ENCODE measurements at regions not wholly inside any gene's neighbourhood (a gene's known extent, or its start where the extent isn't known, plus 50 kb on each side); places are given as distances from the start of the nearest gene placed in this dataset.
"Not testable (repeated sequence)": the region's sequence is repeated elsewhere in the genome, so short reads cannot be mapped to it uniquely, and the experiment has no call there.

DNA sequence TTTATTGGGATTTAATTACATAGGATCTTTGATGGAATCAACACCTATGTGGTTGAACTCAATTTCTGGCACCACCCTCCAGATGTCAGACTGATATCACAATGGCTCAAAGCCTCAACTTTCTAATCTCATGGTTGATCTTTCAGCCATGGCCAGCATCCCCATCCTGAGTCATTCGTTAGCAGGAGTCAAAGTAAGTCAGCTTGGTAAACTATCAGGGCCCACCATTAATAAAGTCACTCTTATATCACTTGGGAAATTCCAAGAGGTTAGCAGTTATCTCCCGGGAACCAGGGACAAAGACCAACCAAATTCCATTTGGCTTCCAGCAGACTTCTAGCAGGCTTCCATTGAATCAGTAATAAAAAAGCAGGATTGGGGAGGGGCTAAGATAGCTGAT is 50.7 kb upstream of the TNFSF4 start:
- Mint-ChIP-seq H3K27ac (no peak overlapping the region), H3K4me3 (no peak overlapping the region), H3K4me1 (ENCODE audit: low read depth) (no peaks in the 10 kb centered on the region), H3K36me3 (ENCODE audit: low read depth) (no peaks in the 10 kb centered on the region), H3K9me3 (peaks cover 16% of the 10 kb centered on the region), H3K27me3 (ENCODE audit: insufficient read depth) (no peaks in the 10 kb centered on the region)
- DNase-seq (ENCODE audit: low spot score) = no peak
- intact Hi-C loops (cut with micrococcal nuclease) = loop anchor here (5.0 kb wide), 1 partner anchor 149 kb away; no protein-coding TSS in a partner anchor

DNA sequence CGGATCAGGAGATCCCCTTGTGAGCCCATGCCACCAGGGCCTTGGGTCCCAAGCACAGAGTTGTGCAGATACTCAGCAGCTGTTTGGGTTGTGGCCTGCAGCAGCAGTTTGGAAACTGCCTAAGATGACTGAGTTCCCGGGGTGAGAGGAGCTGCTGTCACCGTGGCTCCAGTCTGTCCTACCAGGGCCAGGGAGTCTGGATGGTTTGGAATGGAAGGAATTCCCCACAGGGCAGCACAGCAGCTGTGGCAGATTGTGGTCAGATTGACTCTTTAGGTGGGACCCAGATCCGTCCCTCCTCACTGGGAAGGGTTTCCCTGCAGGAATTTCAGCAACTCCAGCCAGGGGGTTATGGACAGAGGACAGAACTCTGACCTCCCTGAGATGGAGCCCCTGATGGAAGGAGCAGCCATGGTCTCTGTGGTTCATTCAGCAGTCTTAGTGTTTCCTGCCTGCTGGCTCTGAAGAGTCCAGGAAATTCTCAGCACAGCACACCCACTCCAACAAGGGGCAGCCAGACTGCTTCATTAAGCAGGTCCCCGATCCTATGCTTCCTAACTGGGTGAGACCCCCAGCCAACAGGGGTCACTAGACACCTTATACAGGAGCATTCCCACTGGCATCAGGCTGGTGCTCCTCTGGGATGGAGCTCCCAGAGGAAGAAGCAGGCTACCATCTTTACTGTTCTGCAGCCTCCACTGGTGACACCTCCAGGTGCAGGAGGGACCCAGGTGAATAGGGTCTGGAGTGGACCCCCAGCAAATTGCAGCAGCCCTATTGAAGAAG is 51.5 kb upstream of the TNFSF4 start:
- intact Hi-C loops (cut with micrococcal nuclease) = loop anchor here (5.0 kb wide), 1 partner anchor 149 kb away; no protein-coding TSS in a partner anchor
- H3K27me3 Mint-ChIP-seq (ENCODE audit: insufficient read depth) = no peaks in the 10 kb centered on the region
- H3K36me3 Mint-ChIP-seq (ENCODE audit: low read depth) = no peaks in the 10 kb centered on the region
- no peaks in the 10 kb centered on the region for H3K4me1 Mint-ChIP-seq (ENCODE audit: low read depth)
- no peak for DNase-seq (ENCODE audit: low spot score)
- H3K9me3 Mint-ChIP-seq = peaks cover 16% of the 10 kb centered on the region
- no peak overlapping the region for H3K27ac Mint-ChIP-seq
- H3K4me3 Mint-ChIP-seq = no peak overlapping the region

DNA sequence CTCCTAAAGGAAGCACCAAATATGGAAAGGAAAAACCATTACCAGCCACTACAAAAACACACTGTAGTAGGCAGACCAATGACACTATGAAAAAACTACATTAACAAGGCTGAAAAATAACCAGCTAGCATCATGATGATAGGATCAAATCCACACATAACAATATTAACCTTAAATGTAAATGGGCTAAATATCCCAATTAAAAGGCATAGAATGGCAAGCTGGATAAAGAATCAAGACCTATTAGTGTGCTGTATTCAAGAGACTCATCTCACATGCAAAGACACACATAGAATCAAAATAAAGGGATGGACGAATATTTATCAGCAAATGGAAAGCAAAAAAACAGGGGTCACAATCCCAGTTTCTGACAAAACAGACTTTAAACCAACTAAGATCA is 53.2 kb upstream of the TNFSF4 start:
- H3K27me3 Mint-ChIP-seq (ENCODE audit: insufficient read depth); DNase-seq (ENCODE audit: low spot score); H3K4me3 Mint-ChIP-seq: not testable (repeated sequence)

DNA sequence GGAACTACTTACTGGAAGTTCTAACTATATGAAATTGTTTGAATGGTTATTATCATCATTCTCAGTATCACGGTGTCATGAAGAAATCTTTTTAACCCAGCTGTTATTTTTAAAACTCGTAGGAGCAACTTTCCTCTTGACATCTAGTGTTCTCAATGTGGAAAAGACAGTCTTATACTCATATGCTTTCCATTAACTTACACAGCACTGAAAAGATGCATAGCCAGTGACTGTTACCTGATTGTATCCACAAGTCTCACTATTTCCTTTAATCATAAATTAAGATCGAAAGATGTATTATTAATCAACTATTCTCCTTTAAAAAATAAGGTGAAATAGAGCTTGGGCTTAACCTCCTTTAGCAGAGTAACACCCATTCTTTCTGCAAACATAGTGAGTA is 59.7 kb upstream of the TNFSF4 start:
- intact Hi-C loops (cut with micrococcal nuclease) = no loop called here
- H3K36me3 Mint-ChIP-seq (ENCODE audit: low read depth) = no peaks in the 10 kb centered on the region
- H3K4me1 Mint-ChIP-seq (ENCODE audit: low read depth) = no peaks in the 10 kb centered on the region
- H3K4me3 Mint-ChIP-seq = no peak overlapping the region
- H3K9me3 Mint-ChIP-seq = no peaks in the 10 kb centered on the region
- DNase-seq (ENCODE audit: low spot score) = no peak
- no peak overlapping the region for H3K27ac Mint-ChIP-seq
- peaks cover 3% of the 10 kb centered on the region for H3K27me3 Mint-ChIP-seq (ENCODE audit: insufficient read depth)

More for the DNA sequence above, 53.2 kb upstream of the TNFSF4 start:
- peaks cover 16% of the 10 kb centered on the region for H3K9me3 Mint-ChIP-seq
- intact Hi-C loops (cut with micrococcal nuclease); H3K36me3 Mint-ChIP-seq (ENCODE audit: low read depth); H3K4me1 Mint-ChIP-seq (ENCODE audit: low read depth); H3K27ac Mint-ChIP-seq: not testable (repeated sequence)

DNA sequence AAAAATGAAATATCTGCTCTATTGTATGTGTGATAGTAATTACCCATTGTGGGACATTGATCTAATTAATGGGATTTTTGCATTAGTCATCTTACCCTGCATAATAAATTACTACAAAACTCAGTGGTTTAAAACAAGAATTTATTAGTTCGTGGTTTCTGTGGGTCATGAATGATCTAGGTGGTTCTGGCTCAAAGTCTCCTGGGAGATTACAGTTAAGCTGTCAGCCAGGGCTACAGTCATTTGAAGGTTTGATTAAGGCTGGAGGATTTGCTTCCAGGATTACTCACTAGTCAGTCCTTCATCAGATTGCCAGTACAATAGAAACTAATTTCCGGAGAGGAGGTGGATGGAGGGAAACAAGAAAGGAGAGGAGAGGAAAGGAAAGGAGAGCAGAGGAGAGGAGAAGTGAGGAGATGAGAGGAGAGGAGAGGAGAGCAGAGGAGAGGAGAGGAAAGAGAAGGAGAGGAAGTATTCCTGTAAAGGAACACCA is 60.4 kb upstream of the TNFSF4 start:
- DNase-seq (ENCODE audit: low spot score) = no peak
- H3K4me3 Mint-ChIP-seq = no peak overlapping the region
- intact Hi-C loops (cut with micrococcal nuclease) = no loop called here
- H3K27me3 Mint-ChIP-seq (ENCODE audit: insufficient read depth) = peaks cover 3% of the 10 kb centered on the region
- no peak overlapping the region for H3K27ac Mint-ChIP-seq
- H3K36me3 Mint-ChIP-seq (ENCODE audit: low read depth) = no peaks in the 10 kb centered on the region
- H3K9me3 Mint-ChIP-seq = no peaks in the 10 kb centered on the region
- H3K4me1 Mint-ChIP-seq (ENCODE audit: low read depth) = no peaks in the 10 kb centered on the region

DNA sequence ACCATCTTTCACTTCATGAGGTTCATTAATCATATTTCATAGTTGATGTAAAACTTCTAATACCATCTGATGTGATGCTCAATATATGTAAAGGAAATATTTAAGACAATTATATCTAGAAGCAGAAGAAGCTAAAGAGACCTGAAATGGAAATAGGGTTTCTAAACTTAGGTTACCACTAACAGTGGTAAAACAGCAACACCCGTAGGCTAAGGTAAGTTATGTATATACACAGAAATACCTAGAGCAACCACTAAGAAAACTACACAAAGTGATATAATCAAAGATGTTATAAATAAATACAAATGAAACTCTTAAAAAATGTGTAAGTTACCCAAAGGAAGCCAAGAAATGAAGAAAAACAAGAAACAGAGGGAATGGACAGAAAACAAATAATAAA is 61.1 kb upstream of the TNFSF4 start:
- no peak for DNase-seq (ENCODE audit: low spot score)
- Mint-ChIP-seq H3K4me3 (no peak overlapping the region), H3K27me3 (ENCODE audit: insufficient read depth) (peaks cover 3% of the 10 kb centered on the region), H3K27ac (no peak overlapping the region), H3K36me3 (ENCODE audit: low read depth) (no peaks in the 10 kb centered on the region), H3K9me3 (no peaks in the 10 kb centered on the region), H3K4me1 (ENCODE audit: low read depth) (no peaks in the 10 kb centered on the region)
- intact Hi-C loops (cut with micrococcal nuclease) = no loop called here

DNA sequence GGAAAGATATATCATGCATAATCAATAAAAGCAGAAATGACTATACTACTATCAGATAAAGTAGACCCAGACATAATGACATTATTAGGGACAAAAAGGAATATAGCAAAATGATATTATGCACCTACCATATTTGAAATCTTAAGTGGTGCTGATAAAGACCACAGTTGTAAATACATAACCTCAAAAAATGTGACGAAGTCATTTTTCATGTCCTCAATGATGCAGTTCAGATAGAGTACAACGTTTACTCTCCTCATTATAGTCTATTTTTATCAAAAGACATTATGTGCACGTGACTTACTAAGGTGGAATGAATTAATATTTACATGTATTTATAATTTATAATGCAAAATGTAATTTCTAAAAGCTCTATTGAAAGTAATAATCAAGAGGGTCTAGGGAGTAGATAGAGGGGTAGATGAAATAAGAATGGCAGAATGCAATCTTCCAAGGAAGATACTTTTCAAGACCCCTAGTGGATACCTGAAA is 61.7 kb upstream of the TNFSF4 start:
- intact Hi-C loops (cut with micrococcal nuclease) = no loop called here
- Mint-ChIP-seq H3K27ac (no peak overlapping the region), H3K9me3 (no peaks in the 10 kb centered on the region), H3K4me1 (ENCODE audit: low read depth) (no peaks in the 10 kb centered on the region), H3K36me3 (ENCODE audit: low read depth) (no peaks in the 10 kb centered on the region), H3K27me3 (ENCODE audit: insufficient read depth) (peaks cover 3% of the 10 kb centered on the region), H3K4me3 (no peak overlapping the region)
- no peak for DNase-seq (ENCODE audit: low spot score)

DNA sequence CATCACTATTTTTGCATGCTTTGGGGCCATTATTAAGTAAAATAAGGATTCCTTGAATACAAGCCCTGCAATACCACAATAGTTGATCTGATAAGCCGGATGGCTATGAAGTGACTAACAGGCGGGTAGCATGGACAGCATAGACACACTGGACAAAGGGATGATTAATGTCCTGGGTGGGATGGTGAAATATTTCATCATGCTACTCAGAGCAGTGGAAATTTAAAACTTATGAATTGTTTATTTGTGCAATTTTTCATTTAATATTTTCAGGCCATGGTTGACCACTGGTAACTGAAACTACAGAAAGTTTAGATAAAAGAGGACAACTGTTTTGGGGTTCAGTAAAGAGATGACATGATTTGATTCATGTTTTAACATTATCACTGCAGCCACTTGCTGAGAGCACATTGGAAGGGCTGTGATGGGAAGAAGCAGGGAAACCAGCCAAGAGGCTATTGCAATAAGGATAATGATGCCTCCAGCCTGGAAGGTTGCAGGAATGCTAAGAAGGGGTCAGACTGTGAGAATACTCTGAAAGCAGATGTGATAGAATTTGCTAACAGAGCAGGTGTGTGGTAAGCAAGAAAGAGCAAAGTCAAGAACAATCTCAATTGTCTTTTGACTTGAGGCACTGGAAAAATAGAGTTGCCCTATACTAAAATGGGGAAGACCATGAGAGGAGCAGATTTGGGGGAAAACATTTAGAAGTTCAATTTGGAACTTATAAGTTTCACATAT is 62.5 kb upstream of the TNFSF4 start:
- intact Hi-C loops (cut with micrococcal nuclease) = no loop called here
- no peak overlapping the region for H3K27ac Mint-ChIP-seq
- no peaks in the 10 kb centered on the region for H3K9me3 Mint-ChIP-seq
- no peaks in the 10 kb centered on the region for H3K36me3 Mint-ChIP-seq (ENCODE audit: low read depth)
- no peak overlapping the region for H3K4me3 Mint-ChIP-seq
- H3K27me3 Mint-ChIP-seq (ENCODE audit: insufficient read depth) = peaks cover 3% of the 10 kb centered on the region
- H3K4me1 Mint-ChIP-seq (ENCODE audit: low read depth) = no peaks in the 10 kb centered on the region
- DNase-seq (ENCODE audit: low spot score) = no peak

DNA sequence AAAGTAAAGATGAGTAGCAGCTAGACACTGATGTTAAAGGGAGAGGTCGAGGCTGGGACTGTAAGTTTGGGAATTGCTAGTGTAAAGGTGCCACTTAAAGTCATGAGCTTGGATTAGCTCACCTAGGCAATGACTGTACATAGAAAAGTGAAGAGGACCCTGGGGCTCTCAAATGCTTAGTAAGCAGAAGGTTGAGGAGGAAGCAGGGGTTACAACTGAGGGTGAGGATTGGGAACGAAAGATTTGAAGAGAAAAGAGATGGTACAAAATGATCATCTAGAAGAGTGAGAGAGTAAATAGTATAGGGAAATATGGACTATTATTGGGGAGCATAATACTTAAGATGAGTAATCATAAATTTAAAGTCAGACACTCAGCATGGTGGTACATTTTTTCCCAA is 63.1 kb upstream of the TNFSF4 start:
- H3K36me3 Mint-ChIP-seq (ENCODE audit: low read depth) = no peaks in the 10 kb centered on the region

DNA sequence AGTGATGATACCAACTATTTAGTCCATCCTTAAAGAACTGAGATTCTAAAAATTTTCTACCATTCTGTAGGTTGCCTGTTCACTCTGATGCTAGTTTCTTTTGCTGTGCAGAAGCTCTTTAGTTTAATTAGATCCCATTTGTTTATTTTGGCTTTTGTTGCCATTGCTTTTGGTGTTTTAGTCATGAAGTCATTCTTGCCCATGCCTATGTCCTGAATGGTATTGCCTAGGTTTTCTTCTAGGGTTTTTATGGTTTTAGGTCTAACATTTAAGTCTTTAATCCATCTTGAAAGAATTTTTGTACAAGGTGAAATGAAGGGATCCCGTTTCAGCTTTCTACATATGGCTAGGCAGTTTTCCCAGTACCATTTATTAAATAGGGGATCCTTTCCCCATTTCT is 63.9 kb upstream of the TNFSF4 start:
- H3K36me3 Mint-ChIP-seq (ENCODE audit: low read depth); H3K27ac Mint-ChIP-seq; H3K9me3 Mint-ChIP-seq; intact Hi-C loops (cut with micrococcal nuclease); H3K4me3 Mint-ChIP-seq; DNase-seq (ENCODE audit: low spot score); H3K27me3 Mint-ChIP-seq (ENCODE audit: insufficient read depth); H3K4me1 Mint-ChIP-seq (ENCODE audit: low read depth): not testable (repeated sequence)

More for the DNA sequence above, 63.1 kb upstream of the TNFSF4 start:
- no peaks in the 10 kb centered on the region for H3K9me3 Mint-ChIP-seq
- intact Hi-C loops (cut with micrococcal nuclease) = no loop called here
- H3K4me1 Mint-ChIP-seq (ENCODE audit: low read depth) = no peaks in the 10 kb centered on the region
- H3K4me3 Mint-ChIP-seq = no peak overlapping the region
- H3K27ac Mint-ChIP-seq = no peak overlapping the region
- H3K27me3 Mint-ChIP-seq (ENCODE audit: insufficient read depth) = peaks cover 3% of the 10 kb centered on the region
- DNase-seq (ENCODE audit: low spot score) = no peak

DNA sequence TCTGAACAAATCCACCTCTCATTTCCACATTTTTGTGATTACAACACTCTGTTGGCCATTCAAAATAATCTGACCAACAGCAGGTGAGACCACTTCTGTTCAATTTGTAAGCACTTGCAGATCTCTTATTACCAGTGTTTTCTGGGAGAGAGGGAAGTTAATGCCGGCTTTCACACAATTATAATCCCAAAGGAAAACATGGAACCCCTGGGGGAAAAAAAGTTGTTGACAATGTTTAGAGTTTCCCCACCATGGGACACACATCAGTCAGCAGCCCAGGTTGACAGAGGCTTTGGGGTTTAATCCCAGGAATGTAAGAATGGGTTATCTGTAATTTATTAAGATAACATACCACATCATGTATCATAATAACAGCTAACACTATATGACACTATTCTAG is 68.4 kb upstream of the TNFSF4 start:
- DNase-seq (ENCODE audit: low spot score) = no peak
- peaks cover 4% of the 10 kb centered on the region for H3K27me3 Mint-ChIP-seq (ENCODE audit: insufficient read depth)
- no peaks in the 10 kb centered on the region for H3K9me3 Mint-ChIP-seq
- intact Hi-C loops (cut with micrococcal nuclease) = no loop called here
- H3K4me1 Mint-ChIP-seq (ENCODE audit: low read depth) = peaks cover 11% of the 10 kb centered on the region
- H3K36me3 Mint-ChIP-seq (ENCODE audit: low read depth) = no peaks in the 10 kb centered on the region
- no peak overlapping the region for H3K4me3 Mint-ChIP-seq
- H3K27ac Mint-ChIP-seq = no peak overlapping the region

DNA sequence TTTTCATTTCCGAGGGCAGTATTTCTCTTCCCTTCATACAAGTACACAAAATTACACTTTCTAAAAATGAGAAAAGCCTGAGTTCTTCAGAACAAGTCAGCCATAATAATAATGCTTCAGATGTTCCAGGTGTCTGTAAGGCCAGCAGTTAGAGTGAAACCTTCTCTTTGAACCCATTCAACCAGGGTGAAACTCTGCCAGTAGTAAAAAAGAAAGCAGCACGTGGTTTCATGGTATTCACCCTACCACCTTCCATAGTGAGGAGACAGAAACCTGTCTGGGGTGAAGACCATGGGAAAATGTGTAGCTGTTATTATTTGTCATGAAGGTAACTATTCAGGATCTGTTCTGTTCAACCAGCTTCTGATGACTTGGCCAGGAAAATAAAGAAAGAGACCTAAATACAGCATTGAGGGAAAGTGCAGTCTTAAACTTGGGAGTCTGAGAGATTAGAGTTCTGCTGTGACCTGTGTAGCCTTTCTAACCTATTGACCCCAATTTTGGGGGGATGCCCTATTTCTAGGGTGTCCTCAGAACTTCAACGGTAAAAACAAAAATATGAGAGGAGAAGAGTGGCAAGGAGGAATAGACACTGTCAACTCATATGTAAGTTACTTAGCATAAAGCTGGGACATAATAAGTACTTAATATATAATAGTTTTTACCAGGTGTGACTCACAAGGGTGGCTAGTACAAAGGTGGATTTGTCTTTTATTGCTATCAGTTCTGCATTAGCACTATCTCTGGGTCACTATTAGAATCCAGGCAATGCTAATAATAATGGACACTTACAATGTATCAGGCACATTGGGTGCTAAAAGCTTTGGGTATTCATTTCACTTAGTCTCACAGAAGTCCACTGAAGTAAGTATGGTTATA is 70.0 kb upstream of the TNFSF4 start:
- Mint-ChIP-seq H3K27me3 (ENCODE audit: insufficient read depth) (peaks cover 4% of the 10 kb centered on the region), H3K9me3 (no peaks in the 10 kb centered on the region), H3K4me3 (no peak overlapping the region), H3K36me3 (ENCODE audit: low read depth) (no peaks in the 10 kb centered on the region), H3K27ac (no peak overlapping the region), H3K4me1 (ENCODE audit: low read depth) (peaks cover 11% of the 10 kb centered on the region)
- no peak for DNase-seq (ENCODE audit: low spot score)
- intact Hi-C loops (cut with micrococcal nuclease) = no loop called here

Data from activated T-helper 1 cell treated with anti-CD3 and anti-CD28 coated beads, Interleukin-12 subunit alpha, Interleukin-12 subunit beta, Interleukin-2, Interleukin-4 antibody, amounts not matched to agents 30 ng/mL and 10 ng/mL and 1 ng/mL, durations not matched to agents 14 hours and 24 hours and 36 hours (primary cell).